ENCODE measurements at regions not wholly inside any gene's neighbourhood (a gene's known extent, or its start where the extent isn't known, plus 50 kb on each side); places are given as distances from the start of the nearest gene placed in this dataset.

DNA sequence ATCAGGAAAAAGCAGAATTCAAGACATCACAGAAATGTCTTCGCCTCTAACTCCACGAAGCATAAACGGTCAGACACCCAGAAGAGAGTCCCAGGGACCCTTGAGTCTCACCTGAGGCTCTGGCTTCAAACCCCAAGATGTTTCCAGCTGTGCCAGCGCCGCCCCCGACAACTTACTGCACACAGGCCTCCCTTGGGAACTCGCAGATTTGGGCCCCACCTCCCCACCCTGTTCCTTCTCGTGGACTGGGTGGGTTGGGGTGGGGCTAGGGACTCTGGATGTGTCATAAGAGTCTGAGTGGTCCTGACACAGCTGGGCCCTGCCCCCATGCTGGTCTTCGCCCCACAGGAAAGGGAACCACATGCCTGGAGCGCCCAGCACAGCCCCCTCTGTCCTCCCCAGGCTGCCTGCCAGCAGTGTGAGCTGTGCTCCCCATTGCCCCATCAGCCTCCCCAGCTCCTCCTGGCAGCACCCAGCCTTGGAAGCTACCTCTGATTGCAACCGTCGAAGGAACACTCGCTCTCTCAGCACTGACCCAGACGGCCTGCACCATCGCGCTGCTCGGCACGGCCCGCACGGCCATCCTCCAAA is 147.5 kb downstream of the CRYBB2 start:
- DNase-seq (ENCODE audit: low read depth), result no peak

DNA sequence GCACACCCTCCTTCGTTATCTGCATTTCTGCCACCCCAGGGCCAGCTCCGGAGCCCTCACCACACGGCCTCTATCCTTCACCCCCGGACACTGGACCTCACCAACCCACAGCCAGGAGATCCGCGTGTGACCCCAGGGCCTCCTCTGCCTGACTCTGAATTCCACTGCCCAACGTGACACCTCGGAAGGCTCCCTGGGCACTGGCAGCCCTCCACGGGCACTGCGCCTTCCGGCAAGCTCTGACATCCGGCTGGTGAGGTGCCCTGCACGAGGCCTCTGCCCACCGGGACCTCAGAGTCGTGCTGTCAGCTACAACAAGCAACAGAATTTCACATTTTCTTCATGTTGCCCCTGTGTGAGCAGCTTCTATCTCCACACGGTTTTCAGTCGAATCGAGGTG is 148.3 kb downstream of the CRYBB2 start:
- no peak for DNase-seq (ENCODE audit: low read depth)

DNA sequence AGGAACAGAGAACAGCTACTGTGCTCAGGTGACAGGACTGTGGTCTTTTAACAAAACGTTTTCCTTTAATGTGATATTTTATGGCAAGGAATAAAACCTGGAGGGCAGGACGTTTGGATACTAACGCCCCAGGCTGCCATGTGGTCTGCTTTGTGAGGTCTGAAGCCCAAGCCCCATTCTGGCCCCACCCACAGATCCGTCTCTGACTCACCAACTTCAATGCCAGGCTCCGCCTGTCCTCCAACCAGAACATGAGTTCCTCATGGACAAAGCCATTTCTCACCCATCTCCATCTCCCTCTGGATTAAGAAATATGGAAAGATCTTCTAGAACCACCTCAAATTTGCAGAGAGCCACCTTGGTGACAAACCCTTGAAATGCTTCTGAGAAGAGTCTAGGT is 148.8 kb downstream of the CRYBB2 start:
- DNase-seq (ENCODE audit: low read depth), result peak; percentile 59

DNA sequence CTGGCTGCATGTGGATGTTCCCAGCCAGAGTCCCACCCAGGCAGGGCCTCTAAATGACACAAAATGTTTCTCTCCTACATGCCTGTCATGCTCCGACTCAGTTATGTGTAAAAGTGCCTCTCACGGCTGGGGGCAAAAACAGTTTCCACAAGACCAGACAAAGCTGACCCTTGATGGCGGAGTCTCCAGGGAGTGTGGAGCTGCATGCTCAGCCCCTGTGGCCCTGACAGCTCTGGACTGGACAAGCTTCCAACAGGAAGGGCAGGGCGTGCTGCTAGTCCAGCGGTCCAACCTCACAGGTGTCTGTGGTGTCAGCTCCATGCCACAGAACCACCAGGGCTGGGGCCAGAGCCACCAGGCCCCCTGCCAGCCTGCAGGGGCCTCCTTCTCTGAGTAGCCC is 149.6 kb downstream of the CRYBB2 start:
- DNase-seq (ENCODE audit: low read depth), result no peak

DNA sequence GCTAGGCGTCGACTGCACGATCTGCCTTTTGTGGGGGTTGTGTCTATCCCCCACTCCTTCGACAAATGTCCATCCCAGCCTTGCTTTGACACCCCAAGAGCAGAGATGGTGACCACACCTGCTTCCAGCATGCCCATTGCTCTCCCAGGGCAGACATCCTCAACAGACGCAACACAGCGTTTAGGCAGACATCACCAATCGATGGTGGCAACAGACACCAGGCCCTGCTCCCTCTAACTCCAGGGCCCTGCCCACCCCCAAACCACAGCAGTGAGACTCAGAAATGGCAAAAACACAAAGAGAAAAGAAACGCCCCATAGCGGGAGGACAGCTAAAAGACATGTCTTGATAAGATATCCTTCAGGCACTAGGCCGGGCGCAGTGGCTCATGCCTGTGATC is 150.9 kb downstream of the CRYBB2 start:
- DNase-seq (ENCODE audit: low read depth), result no peak

DNA sequence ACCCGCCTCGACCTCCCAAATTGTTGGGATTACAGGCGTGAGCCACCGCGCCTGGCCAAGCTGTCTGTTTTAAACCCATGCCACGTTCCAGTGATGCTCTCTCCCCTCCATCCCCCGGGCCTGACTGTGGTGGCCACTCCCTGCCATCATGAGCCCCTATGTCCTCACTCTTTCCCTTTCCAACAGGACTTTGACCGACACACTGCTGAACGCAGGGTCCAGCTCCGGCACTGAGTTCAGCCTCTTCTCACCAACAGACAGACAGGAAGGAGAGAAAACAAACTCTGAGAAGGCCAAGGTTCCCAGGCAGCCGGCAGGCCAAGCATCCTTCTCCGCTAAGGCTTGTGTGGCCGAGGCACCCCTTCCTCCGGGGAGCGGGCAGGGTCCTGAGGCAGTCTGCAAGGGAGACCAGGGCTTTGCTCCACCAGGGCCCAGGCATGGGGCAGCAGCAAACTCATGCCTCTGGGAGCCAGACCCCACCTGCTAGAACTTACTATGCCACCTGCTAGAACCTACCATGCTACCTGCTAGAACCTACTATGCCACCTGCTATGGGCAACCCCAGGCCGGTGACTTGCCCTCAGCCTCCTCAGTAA is 152.7 kb downstream of the CRYBB2 start:
- DNase-seq (ENCODE audit: low read depth), result no peak

DNA sequence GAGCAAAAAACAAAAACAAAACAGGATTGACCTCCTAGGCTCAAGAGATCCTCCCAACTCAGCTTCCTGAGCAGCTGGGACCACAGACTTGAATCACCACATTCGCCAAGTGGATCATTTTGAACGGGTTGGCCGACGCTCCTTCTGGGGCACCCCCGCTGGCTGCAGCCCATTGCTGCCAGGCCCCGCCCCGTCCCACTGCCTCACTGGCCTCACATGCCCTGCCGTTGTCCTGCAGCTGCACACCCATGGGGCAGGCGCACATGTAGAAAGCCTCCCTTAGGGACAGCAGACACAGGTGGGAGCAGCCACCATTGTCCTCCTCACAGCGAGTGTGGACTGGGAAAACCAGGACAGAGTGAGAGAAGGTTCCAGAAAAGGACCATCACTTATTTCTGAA is 154.5 kb downstream of the CRYBB2 start:
- no peak for DNase-seq (ENCODE audit: low read depth)

DNA sequence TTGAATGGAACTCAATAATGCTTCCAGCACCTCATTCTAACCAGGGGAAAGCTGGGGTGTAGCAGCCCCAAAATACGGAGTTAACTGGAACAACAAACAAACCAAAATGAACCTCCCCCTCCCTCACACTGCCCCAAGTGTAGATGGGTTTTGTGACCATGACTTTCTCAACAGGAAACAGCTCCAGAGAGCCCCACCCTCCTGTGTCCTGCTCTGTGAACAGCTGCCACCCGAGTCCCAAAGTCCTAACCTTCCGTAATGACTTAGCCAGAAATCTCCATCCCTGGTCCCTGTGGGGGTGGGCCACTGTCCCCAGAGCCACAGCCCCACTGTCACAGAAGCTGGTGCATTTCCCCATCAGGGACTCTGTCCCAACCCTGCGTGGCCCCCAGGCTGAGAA is 155.4 kb downstream of the CRYBB2 start:
- DNase-seq (ENCODE audit: low read depth), result no peak

DNA sequence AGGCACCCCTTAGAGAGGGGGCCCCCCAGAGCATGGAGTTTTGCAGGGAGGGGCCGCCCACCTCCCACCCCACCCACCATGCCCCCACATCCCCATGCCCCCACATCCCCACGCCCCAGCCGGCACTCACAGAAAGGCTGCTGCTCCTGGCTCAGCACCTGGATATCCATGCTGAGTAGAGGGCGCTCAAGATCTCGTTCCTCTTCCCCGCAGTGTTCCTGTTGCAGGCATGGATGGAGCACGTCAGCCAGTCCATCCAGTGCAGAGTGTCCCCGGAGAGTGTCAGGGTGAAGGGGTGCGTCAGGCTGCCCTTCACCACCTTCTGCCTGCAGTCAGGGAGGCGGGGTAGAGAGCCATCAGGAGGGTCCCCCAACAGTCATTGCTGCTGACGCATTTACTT is 156.2 kb downstream of the CRYBB2 start:
- no peak for DNase-seq (ENCODE audit: low read depth)

DNA sequence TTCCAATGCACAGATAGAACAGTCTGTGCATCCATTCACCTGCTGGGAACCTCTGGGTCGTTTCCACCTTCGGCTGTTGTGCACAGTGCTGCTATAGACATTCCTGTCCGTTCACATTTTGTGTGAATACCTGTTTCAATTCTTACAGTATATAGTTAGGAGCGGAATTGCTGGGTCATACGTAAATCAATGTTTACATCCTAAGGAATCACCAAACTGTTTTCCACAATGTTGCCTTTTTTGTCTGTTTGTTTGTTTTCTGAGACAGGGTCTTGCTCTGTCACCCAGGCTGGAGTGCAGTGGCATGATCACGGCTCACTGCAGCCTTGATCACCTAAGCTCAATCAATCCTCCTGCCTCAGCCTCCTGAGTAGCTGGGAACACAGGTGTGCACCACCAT is 158.3 kb downstream of the CRYBB2 start:
- DNase-seq (ENCODE audit: low read depth), result no peak

DNA sequence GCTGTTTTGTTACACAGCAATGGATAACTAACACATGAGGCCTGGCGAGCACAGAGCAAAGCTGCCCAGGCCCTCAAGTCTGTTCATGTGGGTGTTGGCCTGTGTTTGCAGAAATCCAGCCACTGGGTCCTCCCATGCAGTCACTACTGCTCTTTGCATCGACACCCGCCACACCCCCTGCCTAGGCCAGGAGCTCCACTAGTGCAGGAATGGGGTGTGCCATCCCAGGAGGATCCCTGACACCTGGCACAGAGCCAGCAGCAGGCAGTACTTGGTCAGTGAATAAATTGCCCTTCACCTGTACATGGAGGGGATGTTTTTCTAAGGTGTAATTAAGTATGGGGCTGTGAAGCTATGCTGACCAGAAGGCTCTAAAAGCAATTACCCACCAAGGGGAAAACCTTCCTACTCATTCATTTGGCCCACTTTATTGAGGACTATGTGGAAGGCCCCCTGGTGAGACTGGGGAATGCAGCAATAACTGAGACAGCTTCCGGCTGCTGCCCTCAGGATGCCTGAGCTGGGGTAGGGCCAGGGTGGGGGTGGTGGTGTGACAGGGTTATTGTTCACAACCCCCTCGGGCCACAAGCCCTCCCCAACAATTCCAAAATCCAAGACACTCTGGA is 160.8 kb downstream of the CRYBB2 start:
- DNase-seq (ENCODE audit: low read depth), result no peak

DNA sequence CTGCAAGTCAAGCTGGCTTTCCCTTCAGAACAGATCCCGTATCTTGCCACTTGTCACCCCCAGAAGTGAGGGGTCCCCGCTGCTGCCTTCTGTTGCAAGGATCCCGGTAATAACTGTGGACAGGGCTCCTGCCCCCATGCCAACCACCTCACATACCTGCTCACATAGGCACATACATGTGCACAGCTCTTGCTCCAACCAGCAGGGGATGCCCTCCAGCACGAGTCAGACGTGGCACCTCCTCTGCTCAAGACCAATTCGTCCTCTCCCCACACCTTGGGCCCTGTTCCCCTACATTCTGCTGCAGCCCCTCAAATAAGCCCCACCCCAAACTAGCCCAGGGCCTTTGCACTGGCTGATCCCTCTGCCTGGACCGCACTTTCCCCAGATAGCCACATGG is 163.3 kb downstream of the CRYBB2 start:
- DNase-seq (ENCODE audit: low read depth), result no peak

DNA sequence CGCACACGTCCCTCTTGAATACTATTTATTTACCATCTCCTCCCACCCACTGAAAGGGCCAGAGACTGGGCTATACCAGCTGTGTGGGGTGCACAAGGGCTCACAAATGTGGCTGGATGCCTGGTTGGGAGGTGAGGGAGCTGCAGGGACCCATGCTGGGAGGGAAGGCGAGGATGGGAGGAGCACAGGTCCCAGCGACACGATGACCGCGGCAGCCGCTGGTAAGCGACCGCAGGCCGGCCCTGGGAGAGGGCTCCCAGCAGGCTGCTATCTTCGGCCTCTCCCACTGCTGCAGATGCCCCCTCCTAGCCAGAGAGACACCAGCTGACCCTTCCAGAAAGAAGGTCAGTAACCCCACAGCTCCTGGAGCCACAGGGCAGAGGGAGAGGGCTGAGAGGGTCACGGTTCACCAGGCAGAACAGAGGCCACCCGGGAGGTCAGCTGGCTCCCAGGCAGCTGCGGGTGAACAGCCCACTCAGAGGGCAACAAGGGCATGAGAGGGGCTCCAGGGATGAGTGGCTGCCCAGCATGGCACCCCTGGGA is 163.9 kb downstream of the CRYBB2 start:
- DNase-seq (ENCODE audit: low read depth), result no peak

DNA sequence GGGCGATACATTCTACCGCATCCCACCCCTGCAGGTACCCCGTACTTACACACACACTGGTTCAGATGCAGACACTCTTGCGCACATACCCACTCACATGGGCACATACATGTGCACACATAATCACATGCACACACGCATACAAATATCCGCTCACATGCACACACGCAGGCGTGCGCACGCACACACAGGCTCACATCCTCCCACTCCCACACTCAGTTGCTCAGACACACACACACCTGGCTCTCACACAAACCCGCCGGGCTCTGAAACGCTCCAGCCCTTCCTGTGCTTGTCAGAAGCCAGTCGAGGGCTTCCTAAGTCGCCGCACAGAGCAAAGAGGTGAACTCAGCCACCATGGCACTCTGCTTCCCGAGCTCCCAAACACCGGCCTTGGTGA is 164.5 kb downstream of the CRYBB2 start:
- no peak for DNase-seq (ENCODE audit: low read depth)

DNA sequence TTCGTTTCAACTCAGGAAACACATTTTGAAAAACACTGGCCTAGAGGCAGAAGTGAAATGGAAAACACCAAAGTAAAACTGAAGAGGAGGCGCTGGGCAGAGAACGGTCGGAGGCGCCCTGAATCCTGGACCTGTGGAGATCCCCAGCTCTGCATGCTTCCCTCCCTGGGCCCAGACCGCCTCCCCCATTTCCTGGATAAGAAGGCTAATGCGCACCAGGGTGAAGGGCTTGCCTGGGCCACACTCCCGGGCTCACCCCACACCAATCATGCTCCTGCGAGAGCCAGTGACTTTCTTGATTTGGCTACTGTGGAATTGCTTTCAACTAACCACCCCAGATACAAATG is 167.1 kb downstream of the CRYBB2 start:
- no peak for DNase-seq (ENCODE audit: low read depth)

DNA sequence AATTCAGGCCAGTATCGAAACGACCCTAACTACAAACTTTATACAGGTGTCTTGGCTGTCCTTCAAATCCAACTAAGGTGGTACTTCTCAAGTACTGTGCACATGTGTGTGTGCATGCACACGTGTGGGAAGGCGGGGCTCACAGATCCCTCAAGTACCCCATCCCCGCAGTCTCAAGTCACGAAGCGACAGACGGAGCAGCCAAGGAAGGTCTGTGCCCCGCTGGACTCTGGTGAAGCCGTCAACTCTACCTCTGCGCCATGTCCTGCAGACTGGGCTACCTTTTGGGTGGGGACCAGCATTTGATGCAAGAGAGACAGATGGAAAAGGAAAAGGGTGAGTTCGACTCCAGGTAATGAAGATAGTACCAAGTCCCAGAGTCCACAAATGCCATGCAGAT is 169.0 kb downstream of the CRYBB2 start:
- no peak for DNase-seq (ENCODE audit: low read depth)

DNA sequence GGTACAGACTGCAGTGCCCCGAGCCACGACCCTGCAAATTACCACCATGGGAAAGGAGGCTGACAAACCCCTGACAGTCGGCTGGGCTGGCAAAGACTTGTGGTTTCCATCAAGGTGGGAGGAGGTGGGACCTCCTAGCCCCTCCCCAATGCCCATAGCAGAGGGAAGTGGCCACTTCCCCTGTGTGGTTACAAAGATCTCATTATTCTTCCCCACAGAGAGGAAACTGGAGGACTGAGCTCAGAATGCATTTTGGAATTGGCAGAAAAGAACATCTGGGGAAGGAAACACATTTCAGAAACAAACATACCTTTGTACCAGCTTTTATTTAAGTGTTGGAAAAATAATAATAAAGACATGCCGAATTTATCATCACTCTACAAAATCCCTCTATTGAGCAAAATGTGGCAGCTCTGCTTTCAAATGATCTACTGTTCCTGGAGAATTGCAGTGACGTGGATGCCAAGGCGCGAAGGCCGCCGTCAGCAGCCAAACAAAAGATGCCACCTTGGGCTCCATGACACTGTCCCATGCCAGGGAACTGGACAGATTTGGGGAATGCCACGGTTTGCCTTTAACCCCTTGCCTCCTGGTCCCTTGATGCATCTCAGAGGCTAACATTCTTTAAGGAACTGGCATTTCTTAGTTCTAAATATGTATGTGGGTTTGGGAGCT is 169.6 kb downstream of the CRYBB2 start:
- no peak for DNase-seq (ENCODE audit: low read depth)

DNA sequence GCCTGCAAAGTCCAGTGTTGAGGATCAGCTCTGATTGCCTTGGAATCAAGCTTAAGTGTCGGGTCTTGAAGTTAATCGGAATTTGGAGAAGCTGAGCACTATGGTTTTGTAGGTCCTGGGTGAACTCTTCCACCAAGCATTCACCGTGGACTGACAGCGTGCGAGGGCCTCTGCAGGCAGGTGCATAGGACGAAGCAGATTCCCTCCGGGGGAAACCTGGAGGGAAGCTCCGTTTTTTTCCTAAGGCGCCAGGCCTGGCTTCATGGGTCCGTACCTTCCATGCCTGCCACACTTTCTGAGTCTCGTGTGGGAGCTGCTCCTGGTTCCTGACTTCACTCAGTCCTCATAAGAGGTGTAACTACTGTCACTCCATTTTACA is 170.1 kb downstream of the CRYBB2 start:
- DNase-seq (ENCODE audit: low read depth), result no peak

DNA sequence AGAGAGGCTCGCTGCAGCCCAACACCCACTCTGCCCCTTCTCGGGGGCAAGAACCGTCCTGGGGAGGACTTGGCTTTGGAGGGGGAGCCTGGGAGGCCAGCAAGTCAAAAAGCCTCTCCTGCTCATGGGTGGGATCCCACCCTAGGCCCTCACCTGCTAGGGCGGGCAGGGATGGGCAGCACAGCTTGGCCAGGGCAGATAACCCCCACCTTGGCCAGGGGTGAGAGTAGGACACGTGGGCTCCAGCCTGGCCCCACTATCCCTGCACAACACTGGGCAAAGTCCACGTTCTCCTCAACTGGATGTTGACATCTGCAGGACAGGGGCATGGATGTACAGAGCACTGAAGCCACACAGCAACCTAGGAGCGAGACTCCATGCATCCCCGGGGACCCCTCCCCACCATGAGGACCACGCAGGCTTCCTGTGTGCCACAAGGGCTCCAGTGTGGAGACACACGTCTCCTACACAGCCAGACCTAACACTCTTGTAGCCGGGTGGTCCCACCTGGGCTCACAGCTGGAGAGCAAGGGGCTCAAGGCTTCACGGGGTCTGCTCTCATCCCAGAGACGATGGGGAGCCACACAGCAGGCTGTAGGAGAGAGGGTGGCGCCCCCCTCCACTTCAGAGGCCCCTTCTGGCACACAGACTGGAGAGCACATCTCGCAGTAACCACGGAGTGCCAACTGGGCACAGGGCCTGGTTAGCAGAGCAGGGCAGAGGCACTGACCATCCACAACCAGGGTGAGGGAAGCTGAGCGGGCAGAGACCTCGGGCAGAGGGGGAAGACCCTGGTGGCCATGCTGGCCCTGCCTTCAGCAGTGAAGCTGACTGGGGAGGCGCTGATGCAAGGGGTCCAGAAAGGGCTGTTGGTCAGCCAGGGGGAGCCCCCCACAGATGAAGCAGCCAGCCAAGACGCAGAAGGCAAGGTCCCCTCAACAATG is 171.1 kb downstream of the CRYBB2 start:
- DNase-seq (ENCODE audit: low read depth), result no peak

DNA sequence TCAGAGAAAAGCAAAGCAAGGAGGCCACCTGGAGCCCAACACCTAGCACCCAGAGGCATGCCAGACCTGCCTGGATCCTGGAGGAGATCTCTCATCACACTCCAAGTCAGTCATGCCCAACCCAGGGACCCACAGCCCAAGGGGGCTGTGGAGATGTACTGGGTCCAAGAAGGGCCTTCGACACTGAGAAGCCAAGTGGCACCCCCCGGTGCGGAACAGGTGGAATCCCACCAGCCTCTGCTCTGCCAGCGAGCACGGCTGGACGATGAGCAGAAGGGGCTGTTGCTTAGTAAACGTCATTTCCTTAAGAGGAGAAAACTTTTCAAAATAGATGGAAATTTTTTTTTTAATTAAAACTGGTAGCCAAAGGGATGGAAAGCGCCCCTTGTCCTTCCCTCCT is 171.9 kb upstream of the GRK3 start:
- DNase-seq (ENCODE audit: low read depth), result no peak

DNA sequence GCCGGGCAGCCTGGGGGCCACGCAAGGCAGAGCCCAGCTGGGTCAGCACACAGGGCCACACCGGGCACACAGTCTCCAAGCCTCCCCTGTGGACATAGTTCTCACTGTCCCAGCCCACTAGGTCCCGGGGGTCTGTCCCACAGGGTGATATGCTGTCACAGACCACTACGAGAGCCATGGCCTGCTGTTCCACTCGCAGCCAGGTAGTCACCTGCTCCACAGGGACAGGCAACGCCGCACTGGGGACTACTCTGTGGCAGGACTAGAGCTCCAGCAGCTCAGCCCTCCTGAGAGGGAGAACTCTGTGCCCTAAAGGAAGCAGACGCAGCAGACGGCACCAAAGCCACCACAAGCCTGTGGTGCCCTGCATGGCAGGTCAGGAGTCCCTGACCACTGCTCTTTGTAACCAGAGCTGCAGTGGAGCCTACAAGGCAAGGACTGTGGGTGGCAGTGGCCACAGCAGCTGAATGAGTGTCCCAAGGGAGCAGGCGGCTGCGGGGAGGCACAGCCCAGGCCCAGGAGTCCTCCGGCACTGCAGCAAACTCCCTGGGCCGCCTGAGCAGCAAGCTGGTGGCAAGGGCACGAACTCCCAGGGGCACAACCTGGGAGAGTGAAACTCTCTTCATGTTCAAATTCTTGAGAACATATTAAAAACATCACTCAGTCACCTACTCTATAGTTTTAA is 171.2 kb upstream of the GRK3 start:
- no peak for DNase-seq (ENCODE audit: low read depth)
